NCI-H2227 (cell line): ENCODE measurements at regions not wholly inside any gene's neighbourhood (a gene's known extent, or its start where the extent isn't known, plus 50 kb on each side); places are given as distances from the start of the nearest gene placed in this dataset.

ENCODE experiments used
- DNase-seq: peaks from one replicate; lab custom pipeline; 2025; ENCODE audit not compliant: unreplicated experiment; lab: John Stamatoyannopoulos, UW

- no peak for DNase-seq
Measured at GRCh38 chr3:153714588-153715290, 406.5 kb upstream of the ARHGEF26 start.

DNA sequence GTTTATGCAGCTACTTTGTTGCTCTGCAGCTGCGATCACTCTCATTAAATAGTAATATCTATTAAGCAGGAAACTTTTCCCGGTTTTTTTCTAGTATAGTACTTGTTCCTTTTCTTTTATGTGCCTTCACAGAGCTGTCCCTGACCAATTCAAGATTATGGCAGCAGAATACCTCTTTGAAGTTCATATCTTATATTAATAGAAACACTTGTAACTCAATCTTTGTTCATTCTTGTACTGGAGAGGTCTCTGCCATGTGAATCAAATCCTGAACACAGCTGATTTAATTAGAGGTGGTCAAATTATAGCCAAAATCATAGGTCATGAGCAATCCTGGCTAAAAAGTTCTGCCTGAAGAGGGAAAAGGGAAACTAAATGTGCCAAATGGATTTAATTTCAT, 399.0 kb upstream of the ARHGEF26 start:
- no peak for DNase-seq

- no peak for DNase-seq
Measured at GRCh38 chr3:153731071-153731470, 390.1 kb upstream of the ARHGEF26 start.

- no peak for DNase-seq
Measured at GRCh38 chr3:153734777-153735551, 386.2 kb upstream of the ARHGEF26 start.

DNA sequence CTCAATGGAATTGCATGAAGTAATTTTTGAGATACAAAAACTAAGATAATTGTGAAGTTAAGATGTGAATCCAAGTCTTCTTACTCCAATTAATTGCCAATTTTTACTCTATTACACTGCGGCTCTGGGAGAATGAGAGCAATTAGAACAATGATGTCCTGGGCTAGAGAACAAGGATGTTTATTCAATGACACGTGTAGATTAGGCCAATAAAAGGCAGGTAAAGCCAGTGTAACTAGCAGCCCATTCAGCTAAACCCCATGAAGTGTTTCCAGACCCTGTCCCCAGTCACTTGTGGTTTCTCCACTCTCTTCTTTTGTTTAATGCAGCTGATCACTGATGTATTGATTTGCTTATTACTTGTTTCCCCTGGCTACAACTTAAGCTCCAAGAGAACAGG, 381.1 kb upstream of the ARHGEF26 start:
- no peak for DNase-seq

DNA sequence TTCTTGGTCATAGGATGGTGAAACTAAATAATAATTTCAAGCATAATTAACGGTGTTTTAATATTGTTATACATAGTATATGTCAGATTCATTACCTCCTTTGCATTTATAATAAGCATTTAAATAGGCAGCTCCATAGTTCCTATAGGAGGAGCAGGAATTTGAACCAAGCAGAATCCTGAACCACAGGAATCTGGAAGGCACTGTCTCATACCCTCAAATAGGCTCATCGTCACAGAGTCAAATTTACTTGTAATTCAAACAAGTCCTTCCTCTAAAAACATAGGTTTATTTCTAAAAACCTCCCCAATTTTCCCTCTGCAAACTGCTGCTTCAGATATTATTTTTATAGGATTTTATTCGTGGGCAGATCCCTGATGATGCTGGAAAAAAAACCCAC, 376.3 kb upstream of the ARHGEF26 start:
- DNase-seq: no peak

- DNase-seq: no peak
Measured at GRCh38 chr3:153746211-153746610, 375.0 kb upstream of the ARHGEF26 start.

GRCh38 chr3:153749070-153749610, 372.1 kb upstream of the ARHGEF26 start:
- DNase-seq: no peak

DNA sequence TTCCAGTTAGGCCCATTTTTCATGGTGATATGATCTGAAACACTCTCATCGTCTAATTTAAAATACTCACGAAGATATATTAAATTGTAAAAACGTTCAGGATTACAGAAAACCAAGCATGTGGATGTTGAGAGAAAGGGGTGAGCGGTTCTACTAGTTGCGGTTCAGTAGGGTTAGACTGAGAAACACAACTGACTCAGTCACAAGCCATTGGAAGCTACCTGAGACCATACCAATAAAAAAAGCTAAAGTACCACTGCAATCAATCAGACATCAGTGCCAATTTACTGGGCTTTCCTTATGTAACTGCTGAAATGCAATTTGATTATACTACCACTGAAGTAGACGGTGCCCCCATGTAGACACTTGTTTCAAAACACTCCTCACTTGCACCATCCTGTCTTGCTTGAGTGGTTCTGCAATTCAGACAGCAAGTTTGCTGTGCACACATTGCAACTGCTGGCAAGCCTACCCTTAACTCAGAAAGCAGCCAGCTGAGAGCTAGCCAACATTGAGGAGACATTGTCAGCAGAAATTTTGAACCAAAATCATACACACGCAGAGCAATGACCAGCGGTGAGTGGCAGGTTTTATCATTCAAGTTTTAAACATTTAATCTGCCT, 368.7 kb upstream of the ARHGEF26 start:
- no peak for DNase-seq

DNA sequence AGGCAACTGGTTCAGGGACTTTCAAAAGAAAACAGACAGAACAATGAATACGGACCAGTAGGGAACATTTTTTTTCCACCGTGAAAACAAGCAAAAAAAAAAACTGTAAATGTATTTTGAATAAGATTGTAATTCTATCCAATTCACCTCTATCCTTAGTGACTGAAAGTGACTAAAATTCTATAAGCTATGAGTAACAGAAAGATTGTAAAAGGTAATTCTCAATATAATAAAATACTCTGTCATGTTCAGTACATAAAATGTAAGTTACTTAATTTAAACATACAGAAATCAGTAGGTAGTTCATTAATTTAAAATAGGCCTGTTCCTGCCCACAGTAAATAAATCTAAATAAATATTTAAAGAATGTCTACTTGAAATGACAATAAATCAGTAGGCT, 368.2 kb upstream of the ARHGEF26 start:
- no peak for DNase-seq

- DNase-seq: no peak
Measured at GRCh38 chr3:153756816-153757215, 364.4 kb upstream of the ARHGEF26 start.

DNA sequence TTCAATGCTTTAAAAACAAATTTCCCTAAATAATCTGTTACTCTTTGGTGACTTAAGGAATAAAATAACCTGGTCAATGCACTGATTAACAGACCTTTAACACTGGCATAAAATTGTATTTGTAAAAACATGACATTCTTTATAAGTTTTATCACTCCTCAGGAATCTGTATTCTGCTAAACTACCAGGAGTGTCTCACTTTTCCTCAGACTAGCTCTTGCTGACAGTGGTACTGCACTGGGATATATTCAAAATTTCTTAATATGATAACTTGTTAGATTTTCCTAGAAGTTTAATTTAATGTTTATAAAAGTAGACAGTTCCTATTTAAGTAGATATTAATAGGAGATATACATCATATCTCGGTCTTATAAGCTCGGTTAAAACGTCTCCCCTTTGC, 363.4 kb upstream of the ARHGEF26 start:
- DNase-seq: no peak

- DNase-seq: no peak
Measured at GRCh38 chr3:153760948-153761347, 360.2 kb upstream of the ARHGEF26 start.

GRCh38 chr3:153762411-153763235, 358.6 kb upstream of the ARHGEF26 start:
- no peak for DNase-seq

DNA sequence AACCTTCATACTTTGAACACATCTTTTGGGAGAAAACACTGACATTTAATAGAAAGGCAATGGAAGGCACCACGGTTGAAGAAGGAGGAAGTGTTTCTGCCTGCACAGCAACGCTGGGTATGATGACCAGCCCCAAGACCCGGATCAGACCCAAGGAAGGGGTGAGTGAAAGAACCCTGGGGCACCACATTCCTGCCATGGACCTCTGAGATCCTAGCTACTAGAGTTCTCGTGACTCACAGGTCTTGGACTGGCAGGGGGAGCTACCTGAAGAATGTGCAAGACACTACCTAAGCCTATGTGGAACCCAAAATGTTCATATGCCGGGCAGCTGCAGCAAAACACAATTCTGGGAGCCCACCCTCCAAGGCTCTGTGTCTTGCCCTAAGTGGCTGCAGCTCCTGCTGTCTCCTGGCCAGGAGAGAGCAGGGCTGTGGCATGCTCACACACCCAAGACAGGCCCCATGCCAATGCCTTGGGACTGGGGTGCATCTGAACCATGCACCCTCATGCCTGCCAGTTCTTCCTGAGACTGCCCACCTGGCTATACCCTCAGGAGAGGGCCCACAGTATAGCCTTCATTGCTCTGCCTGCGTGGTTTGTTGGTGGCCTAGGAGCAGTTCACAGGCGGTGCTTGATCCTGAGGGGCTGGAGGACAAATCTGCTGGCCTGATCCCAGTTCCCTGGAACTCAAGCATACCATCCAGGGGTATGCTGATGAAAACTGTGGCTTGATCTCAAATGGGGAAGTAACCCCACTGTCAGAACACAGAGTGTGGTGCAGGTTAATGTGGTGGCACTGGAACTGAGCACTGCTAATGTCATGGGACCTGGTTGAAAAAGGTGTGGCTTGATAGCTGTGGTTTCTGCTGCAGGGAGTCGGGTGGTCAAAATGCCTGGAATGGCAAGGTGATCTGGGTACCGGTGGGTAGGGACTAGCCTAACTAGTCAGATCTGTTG, 353.3 kb upstream of the ARHGEF26 start:
- DNase-seq: no peak

DNA sequence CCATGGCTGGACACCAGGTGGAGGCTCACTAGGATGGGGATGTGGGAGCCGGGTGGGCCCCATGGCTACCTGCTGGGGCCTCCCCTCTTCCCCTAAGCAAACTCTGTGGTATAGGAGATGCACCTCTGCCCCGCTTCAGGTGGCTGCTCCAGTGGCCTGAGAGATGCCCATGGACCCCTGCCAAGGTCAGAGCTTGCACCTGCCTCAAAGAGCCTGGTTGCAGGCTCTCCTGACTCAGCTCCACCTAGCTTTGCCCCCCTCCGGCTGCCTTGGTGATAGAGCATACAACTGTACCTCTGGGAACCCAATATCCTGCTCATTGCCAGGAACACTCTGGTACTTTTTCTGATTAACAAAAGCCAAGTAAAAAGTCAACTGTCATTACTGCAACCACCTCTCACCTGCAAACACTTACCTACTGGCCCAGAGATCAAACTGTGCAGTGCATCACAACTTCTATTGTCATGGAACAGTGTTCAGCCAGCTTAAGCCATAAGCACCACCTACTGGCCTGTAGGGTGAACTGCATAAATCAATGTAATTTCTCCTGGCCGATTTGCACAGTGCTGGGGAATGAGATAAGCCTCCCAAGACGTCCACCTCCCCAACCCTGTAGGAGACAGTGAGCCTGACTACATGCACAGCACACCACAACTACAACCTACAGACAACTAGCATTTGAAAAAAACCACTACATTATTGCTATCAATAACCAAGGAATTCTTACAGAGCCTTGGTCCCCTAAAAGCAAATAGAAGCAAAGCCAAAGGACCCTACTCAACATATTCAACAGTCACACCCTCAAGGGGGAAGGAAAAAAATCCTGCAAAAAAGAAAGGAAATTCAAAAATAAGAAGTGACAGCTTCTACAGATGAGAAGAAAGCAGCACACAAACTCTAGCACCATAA, 352.4 kb upstream of the ARHGEF26 start:
- DNase-seq: peak; percentile 7

- DNase-seq: no peak
Measured at GRCh38 chr3:153783106-153783505, 338.1 kb upstream of the ARHGEF26 start.

DNA sequence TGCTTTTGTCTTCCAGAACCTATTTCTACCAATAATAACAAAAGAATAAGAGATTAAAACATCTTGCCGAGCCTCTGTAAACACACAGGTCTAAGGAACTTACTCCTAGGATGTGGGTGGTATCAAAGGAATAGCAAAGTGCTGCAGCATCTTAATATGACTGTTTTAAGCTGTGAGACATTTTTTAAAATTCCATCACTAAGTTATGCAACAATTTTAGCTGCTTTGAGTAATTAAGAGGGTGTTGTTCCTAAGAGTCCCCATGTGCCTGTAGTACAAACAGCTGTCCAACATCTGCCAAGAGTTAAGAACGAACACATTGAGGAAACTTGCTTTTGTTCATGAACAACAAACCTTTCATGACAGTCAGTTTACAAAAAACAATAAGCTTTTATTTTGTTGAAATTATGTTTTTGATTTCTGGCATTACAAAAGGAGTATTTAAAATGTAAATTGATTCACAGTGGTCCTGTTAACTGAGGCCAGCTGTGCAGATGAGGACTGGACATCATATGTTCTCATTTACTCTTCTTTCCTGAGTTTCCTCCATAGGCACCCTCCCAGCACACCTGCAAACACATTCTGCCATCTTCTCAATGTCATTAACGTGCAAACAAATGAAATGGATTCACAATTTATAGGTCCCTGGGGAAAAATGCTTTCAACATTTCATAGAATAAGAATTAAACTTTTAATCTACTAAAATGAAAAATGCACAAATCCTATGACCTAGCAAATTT, 337.3 kb upstream of the ARHGEF26 start:
- no peak for DNase-seq
